ENCODE measurements at regions not wholly inside any gene's neighbourhood (a gene's known extent, or its start where the extent isn't known, plus 50 kb on each side); places are given as distances from the start of the nearest gene placed in this dataset.

DNA sequence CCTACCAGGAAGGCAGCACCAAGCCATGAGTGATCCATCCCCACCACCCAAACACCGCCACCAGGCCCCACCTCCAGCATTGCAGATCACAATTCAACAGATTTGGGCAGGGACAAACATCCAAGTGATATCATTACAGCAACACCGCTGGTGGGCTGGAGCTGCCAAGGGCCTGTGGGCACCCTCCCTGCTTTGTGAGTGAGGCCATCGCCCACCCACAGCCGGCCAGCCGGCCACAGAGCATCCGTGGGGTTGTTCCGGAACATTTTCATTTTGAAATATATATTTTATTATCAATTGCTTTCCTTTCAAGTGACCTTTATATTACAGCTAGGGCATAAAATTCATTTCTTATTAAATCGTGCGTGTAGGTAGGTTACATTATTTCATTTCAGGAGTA is 286.0 kb upstream of the CDH4 start:
- Histone ChIP-seq H2BK5ac (ENCODE audit: low read depth, low read length) (no peak overlapping the region), H3K18ac (ENCODE audit: extremely low read depth, low read length) (no peak overlapping the region), H2AFZ (ENCODE audit: low read length) (no peak overlapping the region), H3K56ac (replicated peaks; ENCODE audit: insufficient read length, low read depth, low read length) (no peak overlapping the region), H3K23ac (ENCODE audit: insufficient read length) (no peak overlapping the region), H3K9me3 (ENCODE audit: insufficient read depth in 2 of 2, low read depth in 1 of 2, low read length in 1 of 2) (no peaks in the 10 kb centered on the region), H2BK120ac (replicated peaks; ENCODE audit: low read depth, low read length) (no peak overlapping the region), H4K91ac (replicated peaks; ENCODE audit: insufficient read length, low read length) (no peak overlapping the region), H3K4me3 (ENCODE audit: extremely low read depth in 1 of 4, insufficient read depth in 2 of 4, low read depth in 3 of 4, low read length in 4 of 4) (no peak overlapping the region), H4K8ac (ENCODE audit: extremely low read depth, insufficient read depth, low read length) (no peak overlapping the region), H3K4ac (replicated peaks; ENCODE audit: insufficient read length, low read depth, low read length) (no peak overlapping the region), H3K4me1 (replicated peaks in 1 of 4; ENCODE audit: control insufficient read depth in 3 of 4, insufficient read depth in 4 of 4, low read length in 3 of 4) (peaks cover 0 to 2% (median 0%) of the 10 kb centered on the region in 4 experiments; a peak in 1 of 7 replicates), H3K9ac (replicated peaks in 1 of 4; ENCODE audit: extremely low read depth in 1 of 4, low read depth in 3 of 4, low read length in 3 of 4) (no peak overlapping the region), H2AK5ac (ENCODE audit: low read depth, low read length) (no peak overlapping the region), H3K23me2 (ENCODE audit: low read depth, low read length) (no peaks in the 10 kb centered on the region), H2BK20ac (ENCODE audit: low read length) (no peak overlapping the region), H2BK12ac (ENCODE audit: low read depth, low read length) (no peak overlapping the region), H4K5ac (ENCODE audit: insufficient read length, low read depth, low read length) (no peak overlapping the region), H4K20me1 (replicated peaks in 1 of 2; ENCODE audit: control insufficient read depth in 1 of 2, insufficient read depth in 2 of 2, low read length in 2 of 2) (no peaks in the 10 kb centered on the region), H3K4me2 (ENCODE audit: insufficient read depth in 1 of 2, low read depth in 2 of 2, low read length in 2 of 2) (no peak overlapping the region), H3K79me1 (ENCODE audit: low read depth, low read length) (no peaks in the 10 kb centered on the region), H3K27ac (ENCODE audit: low read depth, low read length) (no peak overlapping the region), H3K36me3 (ENCODE audit: control insufficient read depth in 2 of 4, insufficient read depth in 4 of 4, low read length in 3 of 4) (no peaks in the 10 kb centered on the region), H3K14ac (ENCODE audit: insufficient read length) (no peak overlapping the region), H3K27me3 (replicated peaks in 1 of 4; ENCODE audit: control insufficient read depth in 3 of 4, extremely low read depth in 1 of 4, insufficient read depth in 3 of 4, low read length in 3 of 4) (peaks cover 0 to 4% (median 1%) of the 10 kb centered on the region in 4 experiments; a peak in 3 of 7 replicates), H2BK15ac (ENCODE audit: low read length) (no peak overlapping the region), H3K79me2 (ENCODE audit: control insufficient read depth in 1 of 2, insufficient read depth in 2 of 2, low read length in 2 of 2) (no peaks in the 10 kb centered on the region)
- POLR2A ChIA-PET (ENCODE audit: partially characterized antibody), result no interaction called here
- FAIRE-seq (no peak), DNase-seq (ENCODE audit: low read depth in 1 of 2, low spot score in 2 of 2) (no peak)
- CTCF ChIA-PET (ENCODE audit: partially characterized antibody), result no interaction called here
- 85% methylated on average over 9 of the region's 9 CpGs; no CpG with 5 or more reads in 1 of the 2 experiments for WGBS, 2 experiments (ENCODE audit: extremely low coverage in 1 of 2, insufficient coverage in 1 of 2, insufficient read length in 1 of 2, insufficient replicate concordance in 2 of 2, low coverage in 1 of 2, low lambda C conversion rate in 2 of 2, missing lambda C conversion rate in 1 of 2)
- TF ChIP-seq SRF (IDR thresholded peaks at IDR 0.05; ENCODE audit: low read depth, low read length) (no peak), TCF12 (IDR thresholded peaks at IDR 0.05; ENCODE audit: low read depth, low read length) (no peak), EGR1 (IDR thresholded peaks at IDR 0.05; ENCODE audit: borderline replicate concordance, low read depth, low read length) (no peak), RAD21 (IDR thresholded peaks at IDR 0.05 in 1 of 2, conservative IDR thresholded peaks at IDR 0.05 in 1 of 2; ENCODE audit: low read depth in 2 of 2, low read length in 2 of 2) (no peak), BRCA1 (IDR thresholded peaks at IDR 0.05; ENCODE audit: low read depth, low read length) (no peak), CBX5 (IDR thresholded peaks at IDR 0.05; ENCODE audit: low read depth, low read length) (no peak), PHF8 (conservative IDR thresholded peaks at IDR 0.05; ENCODE audit: low read depth, low read length) (no peak), TAF1 (IDR thresholded peaks at IDR 0.05; ENCODE audit: low read depth, low read length) (no peak), GTF2F1 (IDR thresholded peaks at IDR 0.05; ENCODE audit: borderline replicate concordance, low read depth, low read length) (no peak), TAF7 (optimal IDR thresholded peaks at IDR 0.05; ENCODE audit: borderline replicate concordance, low read depth, low read length) (no peak), SP1 (IDR thresholded peaks at IDR 0.05; ENCODE audit: low read depth, low read length) (no peak), KDM1A (IDR thresholded peaks at IDR 0.05; ENCODE audit: borderline replicate concordance, low read length) (no peak), SP4 (IDR thresholded peaks at IDR 0.05; ENCODE audit: low read length) (no peak)
- TF ChIP-seq, protein P1, sequence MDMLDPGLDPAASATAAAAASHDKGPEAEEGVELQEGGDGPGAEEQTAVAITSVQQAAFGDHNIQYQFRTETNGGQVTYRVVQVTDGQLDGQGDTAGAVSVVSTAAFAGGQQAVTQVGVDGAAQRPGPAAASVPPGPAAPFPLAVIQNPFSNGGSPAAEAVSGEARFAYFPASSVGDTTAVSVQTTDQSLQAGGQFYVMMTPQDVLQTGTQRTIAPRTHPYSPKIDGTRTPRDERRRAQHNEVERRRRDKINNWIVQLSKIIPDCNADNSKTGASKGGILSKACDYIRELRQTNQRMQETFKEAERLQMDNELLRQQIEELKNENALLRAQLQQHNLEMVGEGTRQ (IDR thresholded peaks at IDR 0.05; ENCODE audit: low read length), result no peak
- TF ChIP-seq, protein P2, sequence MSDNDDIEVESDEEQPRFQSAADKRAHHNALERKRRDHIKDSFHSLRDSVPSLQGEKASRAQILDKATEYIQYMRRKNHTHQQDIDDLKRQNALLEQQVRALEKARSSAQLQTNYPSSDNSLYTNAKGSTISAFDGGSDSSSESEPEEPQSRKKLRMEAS (IDR thresholded peaks at IDR 0.05), result no peak

Data from H1 (cell line).